ENCODE measurements at regions not wholly inside any gene's neighbourhood (a gene's known extent, or its start where the extent isn't known, plus 50 kb on each side); places are given as distances from the start of the nearest gene placed in this dataset.

- Mint-ChIP-seq H3K4me3 (peak overlapping the region; percentile 31 to 45 (median 41)), H3K27me3 (ENCODE audit: low read depth) (peaks cover 49% of the 10 kb centered on the region), H3K4me1 (peaks cover 36% of the 10 kb centered on the region), H3K36me3 (ENCODE audit: low read depth) (no peaks in the 10 kb centered on the region), H3K9me3 (no peaks in the 10 kb centered on the region), H3K27ac (no peak overlapping the region)
- no peak for TF ChIP-seq CTCF (IDR thresholded peaks at IDR 0.05; ENCODE audit: unreplicated experiment in 3 of 3)
Measured at GRCh38 chr10:77712207-77712606, 74.6 kb upstream of the KCNMA1 start.

- no peaks in the 10 kb centered on the region for H3K36me3 Mint-ChIP-seq (ENCODE audit: low read depth)
- H3K4me3 Mint-ChIP-seq, result peak overlapping the region; percentile 58 to 68 (median 66)
- no peak overlapping the region for H3K27ac Mint-ChIP-seq
- H3K9me3 Mint-ChIP-seq, result no peaks in the 10 kb centered on the region
- peak in 2 of 3 experiments; percentile 25 to 40 for TF ChIP-seq CTCF (IDR thresholded peaks at IDR 0.05; ENCODE audit: unreplicated experiment in 3 of 3)
- H3K27me3 Mint-ChIP-seq (ENCODE audit: low read depth), result peaks cover 45% of the 10 kb centered on the region
- peaks cover 30% of the 10 kb centered on the region for H3K4me1 Mint-ChIP-seq
Measured at GRCh38 chr10:77711683-77712049, 74.1 kb upstream of the KCNMA1 start.

GRCh38 chr10:77710759-77711682 is 73.4 kb upstream of the KCNMA1 start:
- peak; percentile 97 to 99 (median 99) for TF ChIP-seq CTCF (IDR thresholded peaks at IDR 0.05; ENCODE audit: unreplicated experiment in 3 of 3)
- peaks cover 24% of the 10 kb centered on the region for H3K4me1 Mint-ChIP-seq
- H3K9me3 Mint-ChIP-seq, result no peaks in the 10 kb centered on the region
- peaks cover 45% of the 10 kb centered on the region for H3K27me3 Mint-ChIP-seq (ENCODE audit: low read depth)
- H3K27ac Mint-ChIP-seq, result no peak overlapping the region
- H3K36me3 Mint-ChIP-seq (ENCODE audit: low read depth), result no peaks in the 10 kb centered on the region
- peak overlapping the region; percentile 58 to 68 (median 66) for H3K4me3 Mint-ChIP-seq

GRCh38 chr10:77710081-77710551 is 72.5 kb upstream of the KCNMA1 start:
- no peaks in the 10 kb centered on the region for H3K36me3 Mint-ChIP-seq (ENCODE audit: low read depth)
- peak overlapping the region in 1 of 3 experiments; percentile 66 for H3K4me3 Mint-ChIP-seq
- no peaks in the 10 kb centered on the region for H3K9me3 Mint-ChIP-seq
- peaks cover 21% of the 10 kb centered on the region for H3K4me1 Mint-ChIP-seq
- H3K27ac Mint-ChIP-seq, result no peak overlapping the region
- H3K27me3 Mint-ChIP-seq (ENCODE audit: low read depth), result peaks cover 45% of the 10 kb centered on the region
- TF ChIP-seq CTCF (IDR thresholded peaks at IDR 0.05; ENCODE audit: unreplicated experiment in 3 of 3), result no peak

GRCh38 chr10:77707570-77707969 is 70.0 kb upstream of the KCNMA1 start:
- no peaks in the 10 kb centered on the region for H3K36me3 Mint-ChIP-seq (ENCODE audit: low read depth)
- no peak for TF ChIP-seq CTCF (IDR thresholded peaks at IDR 0.05; ENCODE audit: unreplicated experiment in 3 of 3)
- H3K27me3 Mint-ChIP-seq (ENCODE audit: low read depth), result peaks cover 32% of the 10 kb centered on the region
- no peak overlapping the region for H3K27ac Mint-ChIP-seq
- peaks cover 5% of the 10 kb centered on the region for H3K4me1 Mint-ChIP-seq
- no peak overlapping the region for H3K4me3 Mint-ChIP-seq
- H3K9me3 Mint-ChIP-seq, result no peaks in the 10 kb centered on the region

Data from nephron (organoid).